Tibial nerve (tissue), 4 donors: ENCODE measurements at regions not wholly inside any gene's neighbourhood (a gene's known extent, or its start where the extent isn't known, plus 50 kb on each side); places are given as distances from the start of the nearest gene placed in this dataset.

Source experiments
- DNase-seq, 2 donors: peaks; one replicate each; pipeline ENCODE4 v3.0.0-alpha.2; 2019; ENCODE audit warnings: low spot score in 2 of 2
- H3K27ac ChIP-seq, 4 donors: fragments of 200-600 bp; sonication (generic) in 3 of 4; one replicate each; pipeline ENCODE4 v1.5.1; 2017 to 2019; ENCODE audit warnings: mild to moderate bottlenecking in 1 of 4
- H3K27me3 ChIP-seq, 2 donors: fragments of 200-600 bp; sonication (generic) in 1 of 2; one replicate each; pipeline versions ENCODE4 v1.5.1 to v1.6.0; 2017 to 2019
- H3K36me3 ChIP-seq, 3 donors: fragments of 200-600 bp; sonication (generic); one replicate each; pipeline ENCODE4 v1.5.1; 2018 to 2019
- H3K4me1 ChIP-seq, 4 donors: fragments of 200-600 bp; sonication (generic) in 3 of 4; one replicate each; pipeline ENCODE4 v1.5.1; 2017 to 2019
- H3K4me3 ChIP-seq, 4 donors: fragments of 200-600 bp; sonication (generic) in 3 of 4; one replicate each; pipeline ENCODE4 v1.5.1; 2017 to 2019; ENCODE audit warnings: mild to moderate bottlenecking in 1 of 4, moderate library complexity in 1 of 4
- H3K9me3 ChIP-seq, 4 donors: fragments of 200-600 bp; sonication (generic) in 3 of 4; one replicate each; pipeline ENCODE4 v1.5.1; 2017 to 2019
- CTCF ChIP-seq, 5 experiments: fragments of 200-600 bp in 3 of 5; fragments of 450-650 bp in 2 of 5; sonication (generic) in 3 of 5; IDR thresholded peaks; one replicate each; pipeline ENCODE4 v1.5.1; 2016 to 2019; ENCODE audit warnings: antibody characterized with exemption in 5 of 5, mild to moderate bottlenecking in 3 of 5, moderate library complexity in 2 of 5
- EP300 ChIP-seq, 2 donors: sonication (generic); formaldehyde crosslinking; IDR thresholded peaks; one replicate each; pipeline ENCODE4 v1.6.1; 2017; ENCODE audit warnings: antibody characterized with exemption in 2 of 2, mild to moderate bottlenecking in 1 of 2
- POLR2A ChIP-seq, 2 donors: fragments of 450-650 bp; IDR thresholded peaks; one replicate each; pipeline ENCODE4 v1.6.1; 2017; ENCODE audit warnings: antibody characterized with exemption in 2 of 2, mild to moderate bottlenecking in 2 of 2, moderate library complexity in 2 of 2
- WGBS, 2 donors: methylation state at CpG; one replicate each; pipeline ENCODE4 v1.1.5; 2018; 5-methylcytosine and 5-hydroxymethylcytosine counted together

- Histone ChIP-seq H3K27ac (no peak overlapping the region), H3K9me3 (no peaks in the 10 kb centered on the region), H3K36me3 (no peaks in the 10 kb centered on the region), H3K4me3 (no peak overlapping the region), H3K4me1 (no peaks in the 10 kb centered on the region), H3K27me3 (no peaks in the 10 kb centered on the region)
- WGBS, 2 donors: 70 to 72% methylated on average over 1 of the region's 1 CpG
- no peak for DNase-seq
- no peak for TF ChIP-seq EP300 (IDR thresholded peaks at IDR 0.05)
- no peak for TF ChIP-seq POLR2A (IDR thresholded peaks at IDR 0.05)
- TF ChIP-seq CTCF (IDR thresholded peaks at IDR 0.05): no peak
Observed at GRCh38 chr2:193946806-193947205, 1710.2 kb upstream of the SLC39A10 start.

GRCh38 chr2:193943406-193943960, 1713.5 kb upstream of the SLC39A10 start:
- 75 to 82% methylated on average over 4 of the region's 4 CpGs for WGBS, 2 donors
- no peaks in the 10 kb centered on the region for H3K27me3 ChIP-seq
- TF ChIP-seq EP300 (IDR thresholded peaks at IDR 0.05) (no peak), CTCF (IDR thresholded peaks at IDR 0.05) (no peak), POLR2A (IDR thresholded peaks at IDR 0.05) (no peak)

GRCh38 chr2:193935114-193935513, 1721.9 kb upstream of the SLC39A10 start:
- no peaks in the 10 kb centered on the region for H3K9me3 ChIP-seq
- TF ChIP-seq POLR2A (IDR thresholded peaks at IDR 0.05) (no peak), EP300 (IDR thresholded peaks at IDR 0.05) (no peak), CTCF (IDR thresholded peaks at IDR 0.05) (no peak)
- H3K27me3 ChIP-seq: no peaks in the 10 kb centered on the region
- WGBS, 2 donors: 98% methylated on average over 3 of the region's 3 CpGs
- no peak for DNase-seq
- no peak overlapping the region for H3K27ac ChIP-seq
- H3K4me3 ChIP-seq: no peak overlapping the region
- no peaks in the 10 kb centered on the region for H3K36me3 ChIP-seq
- no peaks in the 10 kb centered on the region for H3K4me1 ChIP-seq

More at GRCh38 chr2:193943406-193943960, 1713.5 kb upstream of the SLC39A10 start:
- Histone ChIP-seq H3K9me3 (no peaks in the 10 kb centered on the region), H3K4me1 (no peaks in the 10 kb centered on the region), H3K4me3 (no peak overlapping the region), H3K27ac (no peak overlapping the region), H3K36me3 (no peaks in the 10 kb centered on the region)
- no peak for DNase-seq

DNA sequence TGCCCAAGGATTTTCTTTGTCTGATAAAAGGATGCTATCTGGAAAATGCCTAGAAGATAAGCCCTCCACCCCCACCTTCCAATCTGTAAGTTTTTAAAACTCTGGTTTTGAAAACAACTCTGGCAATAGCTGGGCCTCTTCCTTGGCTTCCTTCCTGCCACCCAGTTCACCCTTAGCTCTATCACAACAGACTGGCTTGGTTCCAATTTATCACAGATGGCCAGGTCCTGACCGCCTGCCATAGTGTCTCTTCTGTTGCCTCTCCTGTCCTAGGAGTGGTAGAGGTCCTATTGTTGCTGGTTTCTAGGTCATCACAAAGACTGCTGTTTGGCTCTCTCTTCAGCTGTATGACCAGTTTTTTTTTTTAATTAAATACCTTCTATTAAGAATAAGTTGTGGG, 1727.9 kb upstream of the SLC39A10 start:
- no peaks in the 10 kb centered on the region for H3K36me3 ChIP-seq
- no peaks in the 10 kb centered on the region for H3K9me3 ChIP-seq
- H3K4me3 ChIP-seq: no peak overlapping the region
- DNase-seq: no peak
- WGBS, 2 donors: 61 to 75% methylated on average over 1 of the region's 1 CpG
- H3K4me1 ChIP-seq: no peaks in the 10 kb centered on the region
- TF ChIP-seq CTCF (IDR thresholded peaks at IDR 0.05): no peak
- no peak for TF ChIP-seq EP300 (IDR thresholded peaks at IDR 0.05)
- TF ChIP-seq POLR2A (IDR thresholded peaks at IDR 0.05): no peak
- H3K27ac ChIP-seq: no peak overlapping the region
- no peaks in the 10 kb centered on the region for H3K27me3 ChIP-seq

GRCh38 chr2:193907561-193907960, 1712.8 kb upstream of the TMEFF2 start:
- H3K9me3 ChIP-seq: no peaks in the 10 kb centered on the region
- H3K4me3 ChIP-seq: no peak overlapping the region
- H3K27ac ChIP-seq: no peak overlapping the region
- TF ChIP-seq EP300 (IDR thresholded peaks at IDR 0.05) (no peak), CTCF (IDR thresholded peaks at IDR 0.05) (no peak), POLR2A (IDR thresholded peaks at IDR 0.05) (no peak)
- H3K36me3 ChIP-seq: no peaks in the 10 kb centered on the region
- no peaks in the 10 kb centered on the region for H3K27me3 ChIP-seq
- H3K4me1 ChIP-seq: no peaks in the 10 kb centered on the region
- DNase-seq: no peak
- WGBS, 2 donors: 31 to 34% methylated on average over 1 of the region's 1 CpG
